Esophagus squamous epithelium (tissue), 4 donors: ENCODE measurements at regions not wholly inside any gene's neighbourhood (a gene's known extent, or its start where the extent isn't known, plus 50 kb on each side); places are given as distances from the start of the nearest gene placed in this dataset.

Experiments used
- CTCF ChIP-seq, 6 experiments: fragments of 450-650 bp in 4 of 6; fragments of 200-600 bp in 2 of 6; sonication (generic) in 2 of 6; IDR thresholded peaks; one replicate each; pipeline ENCODE4 v1.5.1; 2016 to 2019; ENCODE audit warnings: antibody characterized with exemption in 6 of 6, mild to moderate bottlenecking in 4 of 6, moderate library complexity in 4 of 6
- POLR2A ChIP-seq, 4 donors: fragments of 450-650 bp; IDR thresholded peaks; one replicate each; pipeline ENCODE4 v1.6.1; 2017; ENCODE audit warnings: antibody characterized with exemption in 4 of 4, mild to moderate bottlenecking in 4 of 4, moderate library complexity in 3 of 4

- TF ChIP-seq CTCF (IDR thresholded peaks at IDR 0.05) (no peak), POLR2A (IDR thresholded peaks at IDR 0.05) (no peak)
Measured at GRCh38 chr21:23531444-23531843, 2075.8 kb downstream of the MRPL39 start.
